Astrocyte (in vitro differentiated cells and primary cell): ENCODE measurements at regions not wholly inside any gene's neighbourhood (a gene's known extent, or its start where the extent isn't known, plus 50 kb on each side); places are given as distances from the start of the nearest gene placed in this dataset.
"Not testable (repeated sequence)": the region's sequence is repeated elsewhere in the genome, so short reads cannot be mapped to it uniquely, and the experiment has no call there.

Source experiments
- DNase-seq: peaks from one replicate; pipeline ENCODE4 v3.0.0-alpha.2; 2010; ENCODE audit warnings: low read depth
- FAIRE-seq: peaks from 2 replicates; lab custom pipeline; 2011; peaks lifted over from hg19 to GRCh38; lab: Jason Lieb, UNC
- H2AFZ ChIP-seq: 2 replicates; pipeline ENCODE4 v1.6.0; 2012; ENCODE audit warnings: low read depth, low read length, inconsistent platforms
- H3K27ac ChIP-seq: 2 replicates; pipeline ENCODE4 v1.5.1; 2011; ENCODE audit warnings: low read depth, low read length, inconsistent platforms
- H3K27me3 ChIP-seq: 2 replicates; pipeline ENCODE4 v1.6.0; 2011; ENCODE audit warnings: low read length, inconsistent platforms; ENCODE audit not compliant: insufficient read depth
- H3K36me3 ChIP-seq: 2 replicates; pipeline ENCODE4 v1.5.1; 2011; ENCODE audit warnings: low read length, inconsistent platforms; ENCODE audit not compliant: insufficient read depth
- H3K4me1 ChIP-seq: 2 replicates; pipeline ENCODE4 v1.5.1; 2011; ENCODE audit warnings: low read length, inconsistent platforms; ENCODE audit not compliant: insufficient read depth
- H3K4me2 ChIP-seq: 2 replicates; pipeline ENCODE4 v1.6.0; 2012; ENCODE audit warnings: low read length, inconsistent platforms
- H3K4me3 ChIP-seq: 2 replicates; pipeline ENCODE4 v1.5.1; 2011; ENCODE audit warnings: low read depth, mild to moderate bottlenecking, low read length, inconsistent platforms; ENCODE audit not compliant: insufficient read depth
- H3K79me2 ChIP-seq: 2 replicates; pipeline ENCODE4 v1.6.0; 2012; ENCODE audit warnings: mild to moderate bottlenecking, low read length, inconsistent platforms; ENCODE audit not compliant: insufficient read depth
- H3K9ac ChIP-seq: 2 replicates; pipeline ENCODE4 v1.6.0; 2012; ENCODE audit warnings: mild to moderate bottlenecking, low read length, inconsistent platforms
- H3K9me3 ChIP-seq: 2 replicates; pipeline ENCODE4 v1.5.1; 2012; ENCODE audit warnings: low read depth, mild to moderate bottlenecking, low read length, inconsistent platforms; ENCODE audit not compliant: insufficient read depth
- H4K20me1 ChIP-seq: 2 replicates; pipeline ENCODE4 v1.6.0; 2012; ENCODE audit warnings: low read length, inconsistent platforms; ENCODE audit not compliant: insufficient read depth
- H3K27ac Mint-ChIP-seq: one replicate; pipeline ENCODE4 v1.8.0; 2021; ENCODE audit warnings: mild to moderate bottlenecking, mixed read lengths; ENCODE audit not compliant: unreplicated experiment
- H3K27me3 Mint-ChIP-seq: one replicate; pipeline ENCODE4 v1.8.0; 2021; ENCODE audit warnings: low read depth, mixed read lengths; ENCODE audit not compliant: unreplicated experiment
- H3K36me3 Mint-ChIP-seq: one replicate; pipeline ENCODE4 v1.8.0; 2021; ENCODE audit warnings: low read depth, mixed read lengths; ENCODE audit not compliant: unreplicated experiment
- H3K4me1 Mint-ChIP-seq: one replicate; pipeline ENCODE4 v1.8.0; 2021; ENCODE audit warnings: low read depth, mixed read lengths; ENCODE audit not compliant: unreplicated experiment
- H3K4me3 Mint-ChIP-seq: one replicate; pipeline ENCODE4 v1.8.0; 2021; ENCODE audit warnings: mild to moderate bottlenecking, moderate library complexity, mixed read lengths; ENCODE audit not compliant: unreplicated experiment
- H3K9me3 Mint-ChIP-seq: one replicate; pipeline ENCODE4 v1.8.0; 2021; ENCODE audit warnings: mild to moderate bottlenecking, mixed read lengths; ENCODE audit not compliant: unreplicated experiment
- EZH2 ChIP-seq: IDR thresholded peaks from 2 replicates; pipeline ENCODE4 v1.6.1; 2012; ENCODE audit warnings: mild to moderate bottlenecking, low read length, inconsistent platforms; ENCODE audit not compliant: insufficient read depth
- TF ChIP-seq, protein P1 (sequence below): IDR thresholded peaks from 2 replicates; pipeline ENCODE4 v1.5.1; 2011; ENCODE audit warnings: low read depth, mild to moderate bottlenecking, inconsistent platforms, low read length, moderate library complexity; ENCODE audit not compliant: insufficient read depth

DNA sequence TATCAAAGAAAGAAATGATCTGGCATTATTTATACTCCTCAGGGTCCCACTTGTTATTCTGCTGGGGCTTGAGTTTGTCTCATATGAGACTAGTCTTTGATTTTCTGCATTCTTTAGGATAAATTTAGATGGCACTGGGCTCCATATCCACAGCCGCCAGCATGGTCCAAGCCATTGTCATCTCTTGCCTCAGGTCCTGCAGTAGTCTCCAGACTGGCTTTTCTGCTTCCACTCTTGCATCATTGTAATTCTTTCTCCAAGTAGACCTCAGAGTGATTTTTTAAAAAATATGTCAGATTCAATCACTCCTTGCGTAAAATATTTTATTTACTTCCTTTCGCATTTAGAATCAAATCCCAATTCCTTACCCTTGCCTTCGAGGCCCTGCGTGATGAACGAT, 50.4 kb upstream of the ST3GAL6 start:
- Mint-ChIP-seq H3K27ac (no peak overlapping the region), H3K9me3 (no peaks in the 10 kb centered on the region), H3K27me3 (peaks cover 3% of the 10 kb centered on the region), H3K4me1 (no peaks in the 10 kb centered on the region), H3K4me3 (no peak overlapping the region), H3K36me3 (no peaks in the 10 kb centered on the region)
- H3K27ac ChIP-seq = no peak overlapping the region
- no peak for FAIRE-seq
- DNase-seq = no peak
- H3K27me3 ChIP-seq = no peaks in the 10 kb centered on the region
- H3K36me3 ChIP-seq = no peaks in the 10 kb centered on the region
- no peaks in the 10 kb centered on the region for H4K20me1 ChIP-seq
- H3K4me2 ChIP-seq = no peak overlapping the region
- no peak overlapping the region for H2AFZ ChIP-seq
- no peaks in the 10 kb centered on the region for H3K4me1 ChIP-seq
- H3K79me2 ChIP-seq = no peaks in the 10 kb centered on the region
- H3K9ac ChIP-seq = no peak overlapping the region
- no peak overlapping the region for H3K4me3 ChIP-seq
- H3K9me3 ChIP-seq = no peaks in the 10 kb centered on the region
- TF ChIP-seq, protein P1, sequence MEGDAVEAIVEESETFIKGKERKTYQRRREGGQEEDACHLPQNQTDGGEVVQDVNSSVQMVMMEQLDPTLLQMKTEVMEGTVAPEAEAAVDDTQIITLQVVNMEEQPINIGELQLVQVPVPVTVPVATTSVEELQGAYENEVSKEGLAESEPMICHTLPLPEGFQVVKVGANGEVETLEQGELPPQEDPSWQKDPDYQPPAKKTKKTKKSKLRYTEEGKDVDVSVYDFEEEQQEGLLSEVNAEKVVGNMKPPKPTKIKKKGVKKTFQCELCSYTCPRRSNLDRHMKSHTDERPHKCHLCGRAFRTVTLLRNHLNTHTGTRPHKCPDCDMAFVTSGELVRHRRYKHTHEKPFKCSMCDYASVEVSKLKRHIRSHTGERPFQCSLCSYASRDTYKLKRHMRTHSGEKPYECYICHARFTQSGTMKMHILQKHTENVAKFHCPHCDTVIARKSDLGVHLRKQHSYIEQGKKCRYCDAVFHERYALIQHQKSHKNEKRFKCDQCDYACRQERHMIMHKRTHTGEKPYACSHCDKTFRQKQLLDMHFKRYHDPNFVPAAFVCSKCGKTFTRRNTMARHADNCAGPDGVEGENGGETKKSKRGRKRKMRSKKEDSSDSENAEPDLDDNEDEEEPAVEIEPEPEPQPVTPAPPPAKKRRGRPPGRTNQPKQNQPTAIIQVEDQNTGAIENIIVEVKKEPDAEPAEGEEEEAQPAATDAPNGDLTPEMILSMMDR = no peak
- no peak for TF ChIP-seq EZH2

DNA sequence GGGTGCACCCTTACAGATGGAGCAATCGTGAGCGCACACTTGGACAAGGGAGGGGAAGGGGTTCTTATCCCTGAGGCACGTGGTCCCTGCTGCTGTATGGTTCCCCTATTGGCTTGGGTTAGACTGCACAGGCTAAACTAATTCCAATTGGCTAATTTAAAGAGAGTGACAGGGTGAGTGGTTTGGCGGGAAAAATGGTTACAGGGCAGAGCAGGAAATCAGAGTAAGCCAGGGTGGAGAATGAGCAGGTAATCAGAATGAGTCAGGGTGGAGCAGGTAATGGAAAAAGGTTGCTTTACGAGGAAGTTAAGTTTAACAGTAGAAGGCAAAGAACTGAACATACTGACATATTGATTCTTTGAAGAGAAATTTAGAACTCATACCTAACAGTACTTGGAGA, 49.8 kb upstream of the ST3GAL6 start:
- H3K4me1 Mint-ChIP-seq, H3K9me3 Mint-ChIP-seq: not testable (repeated sequence)

More for the DNA sequence above, 49.8 kb upstream of the ST3GAL6 start:
- not testable (repeated sequence) for DNase-seq, H3K27ac Mint-ChIP-seq, H3K9ac ChIP-seq, H3K9me3 ChIP-seq, H3K79me2 ChIP-seq, H4K20me1 ChIP-seq, FAIRE-seq, H3K4me3 Mint-ChIP-seq, H3K4me2 ChIP-seq, H3K4me1 ChIP-seq, H3K27me3 Mint-ChIP-seq, H3K27me3 ChIP-seq, H3K36me3 Mint-ChIP-seq, H2AFZ ChIP-seq, H3K4me3 ChIP-seq, H3K27ac ChIP-seq, H3K36me3 ChIP-seq
